OCI-LY1 (cell line): ENCODE measurements at regions not wholly inside any gene's neighbourhood (a gene's known extent, or its start where the extent isn't known, plus 50 kb on each side); places are given as distances from the start of the nearest gene placed in this dataset.

ENCODE experiments used
- H2AFZ ChIP-seq: fragments of 200-600 bp; sonication (generic), shearing (Covaris generic); 2 replicates; pipeline ENCODE4 v1.6.0; 2014; ENCODE audit warnings: antibody characterized with exemption, mild to moderate bottlenecking, low read length
- H3F3A ChIP-seq: fragments of 200-600 bp; sonication (generic), shearing (Covaris generic); 2 replicates; pipeline ENCODE4 v1.6.0; 2014; ENCODE audit warnings: mild to moderate bottlenecking, antibody characterized with exemption, low read length, moderate library complexity; ENCODE audit not compliant: insufficient read depth
- H3K27ac ChIP-seq: fragments of 200-600 bp; sonication (generic); 2 replicates; pipeline ENCODE4 v1.5.1; 2014; ENCODE audit warnings: low read length, mixed run types, mild to moderate bottlenecking, low read depth; ENCODE audit not compliant: poor library complexity, severe bottlenecking
- H3K27me3 ChIP-seq: fragments of 200-600 bp; sonication (generic); 2 replicates; pipeline ENCODE4 v1.6.0; 2014; ENCODE audit warnings: antibody characterized with exemption, mild to moderate bottlenecking, low read length, moderate library complexity; ENCODE audit not compliant: insufficient read depth
- H3K36me3 ChIP-seq: fragments of 200-600 bp; sonication (generic); 2 replicates; pipeline ENCODE4 v1.6.1; 2014; ENCODE audit warnings: mild to moderate bottlenecking, antibody characterized with exemption, low read length, moderate library complexity, mixed read lengths; ENCODE audit not compliant: insufficient read depth
- H3K4me1 ChIP-seq: fragments of 200-600 bp; sonication (generic); 2 replicates; pipeline ENCODE4 v1.5.1; 2014; ENCODE audit warnings: mild to moderate bottlenecking, low read length, moderate library complexity; ENCODE audit not compliant: insufficient read depth, severe bottlenecking
- H3K4me2 ChIP-seq: fragments of 200-600 bp; sonication (generic), shearing (Covaris generic); 2 replicates; pipeline ENCODE4 v1.6.1; 2014; ENCODE audit warnings: low read length
- H3K4me3 ChIP-seq: fragments of 200-600 bp; sonication (generic); 2 replicates; pipeline ENCODE4 v1.5.1; 2014; ENCODE audit warnings: low read length, low read depth, mild to moderate bottlenecking, mixed read lengths; ENCODE audit not compliant: poor library complexity, severe bottlenecking
- H3K79me2 ChIP-seq: fragments of 200-600 bp; shearing (Covaris generic); 2 replicates; pipeline ENCODE4 v1.6.1; 2016; ENCODE audit warnings: mixed run types, low read length, mixed read lengths; ENCODE audit not compliant: insufficient read depth
- H3K9ac ChIP-seq: fragments of 200-600 bp; sonication (generic), shearing (Covaris generic); 2 replicates; pipeline ENCODE4 v1.6.1; 2014; ENCODE audit warnings: mild to moderate bottlenecking, low read length, mixed read lengths
- H3K9me2 ChIP-seq: fragments of 200-600 bp; sonication (generic), shearing (Covaris generic); 2 replicates; pipeline ENCODE4 v1.6.1; 2014; ENCODE audit warnings: low read depth, mild to moderate bottlenecking, low read length, mixed read lengths
- H3K9me3 ChIP-seq: fragments of 200-600 bp; shearing (Covaris generic); 2 replicates; pipeline ENCODE4 v1.6.1; 2014; ENCODE audit warnings: low read length, mixed read lengths
- H4K20me1 ChIP-seq: fragments of 200-600 bp; sonication (generic), shearing (Covaris generic); 2 replicates; pipeline ENCODE4 v1.6.0; 2016; ENCODE audit warnings: mild to moderate bottlenecking, low read length; ENCODE audit not compliant: insufficient read depth
- CTCF ChIP-seq: fragments of 200-600 bp; sonication (generic), shearing (Covaris generic); IDR thresholded peaks from 2 replicates; pipeline ENCODE4 v1.5.1; 2017; ENCODE audit warnings: mild to moderate bottlenecking, antibody characterized with exemption, low read length, moderate library complexity, mixed read lengths
- EZH2 ChIP-seq: fragments of 200-600 bp; sonication (generic), shearing (Covaris generic); IDR thresholded peaks from 2 replicates; pipeline ENCODE4 v1.8.0; 2017; ENCODE audit warnings: borderline replicate concordance, mixed run types, mild to moderate bottlenecking, antibody characterized with exemption, low read length, moderate library complexity, mixed read lengths

- H2AFZ ChIP-seq: no peak overlapping the region
- H3K4me3 ChIP-seq: no peak overlapping the region
- H3K4me2 ChIP-seq: no peak overlapping the region
- H3K27me3 ChIP-seq: no peaks in the 10 kb centered on the region
- no peaks in the 10 kb centered on the region for H3K79me2 ChIP-seq
- TF ChIP-seq CTCF: no peak
- no peak for TF ChIP-seq EZH2
- no peaks in the 10 kb centered on the region for H4K20me1 ChIP-seq
- H3K9me3 ChIP-seq: no peaks in the 10 kb centered on the region
- no peaks in the 10 kb centered on the region for H3K4me1 ChIP-seq
- H3K27ac ChIP-seq: no peak overlapping the region
- no peaks in the 10 kb centered on the region for H3F3A ChIP-seq
- H3K9me2 ChIP-seq: no peaks in the 10 kb centered on the region
- no peak overlapping the region for H3K9ac ChIP-seq
- H3K36me3 ChIP-seq: no peaks in the 10 kb centered on the region
Observed at GRCh38 chr15:62889141-62889661, 153.3 kb upstream of the TPM1 start.

- Histone ChIP-seq H3K79me2 (no peaks in the 10 kb centered on the region), H3K27me3 (no peaks in the 10 kb centered on the region), H3K9me3 (no peaks in the 10 kb centered on the region), H3K4me2 (no peak overlapping the region), H3K36me3 (no peaks in the 10 kb centered on the region), H3K27ac (no peak overlapping the region), H3K9me2 (no peaks in the 10 kb centered on the region), H3K4me1 (no peaks in the 10 kb centered on the region), H4K20me1 (no peaks in the 10 kb centered on the region), H3K9ac (no peak overlapping the region), H3K4me3 (no peak overlapping the region), H2AFZ (no peak overlapping the region), H3F3A (no peaks in the 10 kb centered on the region)
- no peak for TF ChIP-seq EZH2
- no peak for TF ChIP-seq CTCF
Observed at GRCh38 chr15:62889734-62890505, 152.6 kb upstream of the TPM1 start.

- H4K20me1 ChIP-seq: no peaks in the 10 kb centered on the region
- no peaks in the 10 kb centered on the region for H3K4me1 ChIP-seq
- no peak overlapping the region for H3K9ac ChIP-seq
- no peaks in the 10 kb centered on the region for H3K27me3 ChIP-seq
- no peak overlapping the region for H3K4me3 ChIP-seq
- H2AFZ ChIP-seq: no peak overlapping the region
- H3F3A ChIP-seq: no peaks in the 10 kb centered on the region
- H3K9me3 ChIP-seq: no peaks in the 10 kb centered on the region
- no peaks in the 10 kb centered on the region for H3K9me2 ChIP-seq
- no peaks in the 10 kb centered on the region for H3K79me2 ChIP-seq
- TF ChIP-seq EZH2: no peak
- TF ChIP-seq CTCF: no peak
- H3K27ac ChIP-seq: no peak overlapping the region
- H3K36me3 ChIP-seq: no peaks in the 10 kb centered on the region
- no peak overlapping the region for H3K4me2 ChIP-seq
Observed at GRCh38 chr15:62894322-62895085, 148.0 kb upstream of the TPM1 start.
